ENCODE measurements at regions not wholly inside any gene's neighbourhood (a gene's known extent, or its start where the extent isn't known, plus 50 kb on each side); places are given as distances from the start of the nearest gene placed in this dataset.

DNA sequence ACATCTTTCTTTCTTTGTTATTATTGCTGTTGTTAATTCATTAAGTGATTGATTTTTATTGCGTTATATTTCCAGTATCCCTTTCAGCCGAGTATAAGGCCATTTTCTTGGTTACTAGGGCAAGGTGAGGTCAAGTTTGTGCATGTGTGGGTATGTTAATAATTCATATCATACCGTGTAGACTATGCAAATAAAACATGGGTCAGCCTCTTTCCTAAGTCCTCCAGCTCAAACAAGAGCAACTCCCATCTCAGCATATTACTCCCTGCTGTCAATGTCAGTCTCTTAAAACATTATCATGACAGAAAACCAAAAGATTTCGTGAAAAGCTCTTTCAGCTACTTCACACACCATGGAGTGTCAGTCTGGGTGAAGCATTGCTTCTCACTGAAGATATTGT, 103.9 kb upstream of the ST8SIA2 start:
- DNase-seq (no peak), FAIRE-seq (no peak)
- intact Hi-C loops (cut with DNase I) = no loop called here
- H3K9me3 ChIP-seq (ENCODE audit: control insufficient read depth in 2 of 3, insufficient read depth in 1 of 3, low read length in 3 of 3) = no peaks in the 10 kb centered on the region
- H3K9ac ChIP-seq (ENCODE audit: low read length in 3 of 3) = no peak overlapping the region
- no peaks in the 10 kb centered on the region for H3K36me3 ChIP-seq (ENCODE audit: control insufficient read depth in 2 of 3, insufficient read depth in 3 of 3, low read length in 3 of 3)
- H3K27me3 ChIP-seq (ENCODE audit: control insufficient read depth, insufficient read depth, low read length) = no peaks in the 10 kb centered on the region
- H3K4me3 ChIP-seq (ENCODE audit: low read length in 3 of 3) = no peak overlapping the region
- TF ChIP-seq, protein P1, sequence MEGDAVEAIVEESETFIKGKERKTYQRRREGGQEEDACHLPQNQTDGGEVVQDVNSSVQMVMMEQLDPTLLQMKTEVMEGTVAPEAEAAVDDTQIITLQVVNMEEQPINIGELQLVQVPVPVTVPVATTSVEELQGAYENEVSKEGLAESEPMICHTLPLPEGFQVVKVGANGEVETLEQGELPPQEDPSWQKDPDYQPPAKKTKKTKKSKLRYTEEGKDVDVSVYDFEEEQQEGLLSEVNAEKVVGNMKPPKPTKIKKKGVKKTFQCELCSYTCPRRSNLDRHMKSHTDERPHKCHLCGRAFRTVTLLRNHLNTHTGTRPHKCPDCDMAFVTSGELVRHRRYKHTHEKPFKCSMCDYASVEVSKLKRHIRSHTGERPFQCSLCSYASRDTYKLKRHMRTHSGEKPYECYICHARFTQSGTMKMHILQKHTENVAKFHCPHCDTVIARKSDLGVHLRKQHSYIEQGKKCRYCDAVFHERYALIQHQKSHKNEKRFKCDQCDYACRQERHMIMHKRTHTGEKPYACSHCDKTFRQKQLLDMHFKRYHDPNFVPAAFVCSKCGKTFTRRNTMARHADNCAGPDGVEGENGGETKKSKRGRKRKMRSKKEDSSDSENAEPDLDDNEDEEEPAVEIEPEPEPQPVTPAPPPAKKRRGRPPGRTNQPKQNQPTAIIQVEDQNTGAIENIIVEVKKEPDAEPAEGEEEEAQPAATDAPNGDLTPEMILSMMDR (IDR thresholded peaks at IDR 0.05; ENCODE audit: borderline replicate concordance, extremely low read depth, insufficient read depth) = no peak
- H3K4me1 ChIP-seq (ENCODE audit: control insufficient read depth in 2 of 3, insufficient read depth in 2 of 3, low read depth in 1 of 3, low read length in 3 of 3) = no peaks in the 10 kb centered on the region
- no peak overlapping the region for H3K27ac ChIP-seq (ENCODE audit: low read depth in 2 of 2, low read length in 2 of 2)

DNA sequence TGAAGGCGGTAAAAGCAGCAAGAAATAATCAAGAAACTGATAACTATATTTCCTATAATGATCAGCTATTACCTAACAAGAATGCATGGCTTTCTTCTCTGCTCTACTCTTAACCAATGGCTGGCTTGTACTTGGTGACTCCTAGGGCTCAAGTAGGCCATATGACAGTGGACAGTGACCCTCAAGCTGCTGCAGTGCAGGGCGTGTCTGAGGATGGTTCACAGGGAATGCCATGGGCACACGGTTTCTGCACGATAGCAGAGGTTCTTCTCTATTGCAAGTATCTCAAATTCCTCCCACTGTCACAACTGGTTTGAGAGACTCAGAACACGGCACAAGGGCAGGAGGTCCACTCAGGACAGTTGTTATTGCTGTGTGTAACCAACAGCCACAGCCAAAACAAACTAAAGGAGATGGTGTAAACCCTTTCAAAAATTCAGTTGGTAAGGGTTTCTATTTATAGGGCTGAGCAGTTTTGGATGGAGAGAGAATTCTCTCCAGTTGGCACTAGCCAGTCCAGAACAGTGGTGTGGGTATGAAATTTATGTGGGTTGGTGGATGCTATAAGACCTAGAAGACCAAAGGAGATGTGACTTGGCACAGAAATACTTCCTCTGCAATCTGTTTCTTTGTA, 103.2 kb upstream of the ST8SIA2 start:
- Histone ChIP-seq H3K27ac (ENCODE audit: low read depth in 2 of 2, low read length in 2 of 2) (no peak overlapping the region), H3K4me1 (ENCODE audit: control insufficient read depth in 2 of 3, insufficient read depth in 2 of 3, low read depth in 1 of 3, low read length in 3 of 3) (no peaks in the 10 kb centered on the region), H3K9ac (ENCODE audit: low read length in 3 of 3) (no peak overlapping the region), H3K9me3 (ENCODE audit: control insufficient read depth in 2 of 3, insufficient read depth in 1 of 3, low read length in 3 of 3) (no peaks in the 10 kb centered on the region), H3K36me3 (ENCODE audit: control insufficient read depth in 2 of 3, insufficient read depth in 3 of 3, low read length in 3 of 3) (no peaks in the 10 kb centered on the region), H3K4me3 (ENCODE audit: low read length in 3 of 3) (no peak overlapping the region), H3K27me3 (ENCODE audit: control insufficient read depth, insufficient read depth, low read length) (no peaks in the 10 kb centered on the region)
- intact Hi-C loops (cut with DNase I) = no loop called here
- TF ChIP-seq, protein P1 (IDR thresholded peaks at IDR 0.05; ENCODE audit: borderline replicate concordance, extremely low read depth, insufficient read depth) = no peak
- FAIRE-seq (no peak), DNase-seq (no peak)

DNA sequence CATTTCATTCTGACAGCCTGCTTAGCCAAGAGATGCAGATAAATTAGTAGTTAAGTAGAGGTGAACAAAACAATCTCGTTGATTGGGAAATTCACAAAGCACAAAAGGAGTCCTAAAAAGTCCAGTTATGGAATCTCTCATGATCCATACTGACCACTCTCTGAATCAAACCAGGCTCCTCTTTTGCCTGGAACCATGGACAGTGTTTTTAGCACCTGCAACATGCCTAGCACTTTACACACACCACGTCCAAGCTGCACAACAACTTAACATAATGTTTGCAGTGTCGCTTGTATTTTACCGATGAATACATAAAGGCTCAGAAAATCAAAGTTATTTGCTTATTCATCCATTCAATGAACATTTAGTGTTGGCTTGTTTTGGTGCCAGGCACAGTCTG, 101.8 kb upstream of the ST8SIA2 start:
- Histone ChIP-seq H3K36me3 (ENCODE audit: control insufficient read depth in 2 of 3, insufficient read depth in 3 of 3, low read length in 3 of 3) (no peaks in the 10 kb centered on the region), H3K4me3 (ENCODE audit: low read length in 3 of 3) (no peak overlapping the region), H3K27ac (ENCODE audit: low read depth in 2 of 2, low read length in 2 of 2) (no peak overlapping the region), H3K9ac (ENCODE audit: low read length in 3 of 3) (no peak overlapping the region), H3K9me3 (ENCODE audit: control insufficient read depth in 2 of 3, insufficient read depth in 1 of 3, low read length in 3 of 3) (no peaks in the 10 kb centered on the region), H3K4me1 (ENCODE audit: control insufficient read depth in 2 of 3, insufficient read depth in 2 of 3, low read depth in 1 of 3, low read length in 3 of 3) (no peaks in the 10 kb centered on the region), H3K27me3 (ENCODE audit: control insufficient read depth, insufficient read depth, low read length) (no peaks in the 10 kb centered on the region)
- TF ChIP-seq, protein P1 (IDR thresholded peaks at IDR 0.05; ENCODE audit: borderline replicate concordance, extremely low read depth, insufficient read depth) = no peak
- intact Hi-C loops (cut with DNase I) = no loop called here
- FAIRE-seq = no peak
- no peak for DNase-seq

DNA sequence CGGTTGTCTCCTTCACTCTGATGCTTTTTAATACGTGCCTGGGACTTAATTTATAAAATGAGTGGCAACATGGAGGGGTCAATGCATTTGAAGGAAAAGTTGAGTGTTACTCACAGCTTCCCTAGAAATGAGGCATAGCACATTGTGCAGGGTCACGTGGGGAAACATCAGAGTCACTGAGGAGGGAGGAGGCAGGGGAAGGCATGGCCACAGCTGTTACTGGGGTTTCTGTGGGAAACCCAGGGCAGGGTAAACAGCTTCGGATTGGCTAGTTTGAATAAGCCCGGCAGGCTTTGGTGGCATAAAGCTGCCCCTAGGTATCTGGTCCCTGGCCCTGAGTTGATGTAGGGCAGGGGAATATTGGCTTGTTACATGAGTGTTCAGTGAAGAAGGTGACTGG, 98.9 kb upstream of the ST8SIA2 start:
- Histone ChIP-seq H3K27me3 (ENCODE audit: control insufficient read depth, insufficient read depth, low read length) (no peaks in the 10 kb centered on the region), H3K4me1 (ENCODE audit: control insufficient read depth in 2 of 3, insufficient read depth in 2 of 3, low read depth in 1 of 3, low read length in 3 of 3) (no peaks in the 10 kb centered on the region), H3K9ac (ENCODE audit: low read length in 3 of 3) (no peak overlapping the region), H3K27ac (ENCODE audit: low read depth in 2 of 2, low read length in 2 of 2) (no peak overlapping the region), H3K9me3 (ENCODE audit: control insufficient read depth in 2 of 3, insufficient read depth in 1 of 3, low read length in 3 of 3) (no peaks in the 10 kb centered on the region), H3K36me3 (ENCODE audit: control insufficient read depth in 2 of 3, insufficient read depth in 3 of 3, low read length in 3 of 3) (no peaks in the 10 kb centered on the region), H3K4me3 (ENCODE audit: low read length in 3 of 3) (no peak overlapping the region)
- TF ChIP-seq, protein P1 (IDR thresholded peaks at IDR 0.05; ENCODE audit: borderline replicate concordance, extremely low read depth, insufficient read depth) = no peak
- DNase-seq (no peak), FAIRE-seq (no peak)
- intact Hi-C loops (cut with DNase I) = no loop called here

Data from kidney (tissue), 13 donors.